Astrocyte (in vitro differentiated cells and primary cell): ENCODE measurements at regions not wholly inside any gene's neighbourhood (a gene's known extent, or its start where the extent isn't known, plus 50 kb on each side); places are given as distances from the start of the nearest gene placed in this dataset.

Experiments used
- EZH2 ChIP-seq: IDR thresholded peaks from 2 replicates; pipeline ENCODE4 v1.6.1; 2012; ENCODE audit warnings: mild to moderate bottlenecking, low read length, inconsistent platforms; ENCODE audit not compliant: insufficient read depth
- TF ChIP-seq, protein P1 (sequence below): IDR thresholded peaks from 2 replicates; pipeline ENCODE4 v1.5.1; 2011; ENCODE audit warnings: low read depth, mild to moderate bottlenecking, inconsistent platforms, low read length, moderate library complexity; ENCODE audit not compliant: insufficient read depth

- TF ChIP-seq, protein P1, sequence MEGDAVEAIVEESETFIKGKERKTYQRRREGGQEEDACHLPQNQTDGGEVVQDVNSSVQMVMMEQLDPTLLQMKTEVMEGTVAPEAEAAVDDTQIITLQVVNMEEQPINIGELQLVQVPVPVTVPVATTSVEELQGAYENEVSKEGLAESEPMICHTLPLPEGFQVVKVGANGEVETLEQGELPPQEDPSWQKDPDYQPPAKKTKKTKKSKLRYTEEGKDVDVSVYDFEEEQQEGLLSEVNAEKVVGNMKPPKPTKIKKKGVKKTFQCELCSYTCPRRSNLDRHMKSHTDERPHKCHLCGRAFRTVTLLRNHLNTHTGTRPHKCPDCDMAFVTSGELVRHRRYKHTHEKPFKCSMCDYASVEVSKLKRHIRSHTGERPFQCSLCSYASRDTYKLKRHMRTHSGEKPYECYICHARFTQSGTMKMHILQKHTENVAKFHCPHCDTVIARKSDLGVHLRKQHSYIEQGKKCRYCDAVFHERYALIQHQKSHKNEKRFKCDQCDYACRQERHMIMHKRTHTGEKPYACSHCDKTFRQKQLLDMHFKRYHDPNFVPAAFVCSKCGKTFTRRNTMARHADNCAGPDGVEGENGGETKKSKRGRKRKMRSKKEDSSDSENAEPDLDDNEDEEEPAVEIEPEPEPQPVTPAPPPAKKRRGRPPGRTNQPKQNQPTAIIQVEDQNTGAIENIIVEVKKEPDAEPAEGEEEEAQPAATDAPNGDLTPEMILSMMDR = no peak
- no peak for TF ChIP-seq EZH2
Measured at GRCh38 chr14:54322701-54323337, 74.0 kb upstream of the CDKN3 start.
